CD4-positive, alpha-beta T cell (primary cell): ENCODE measurements at regions not wholly inside any gene's neighbourhood (a gene's known extent, or its start where the extent isn't known, plus 50 kb on each side); places are given as distances from the start of the nearest gene placed in this dataset.

Experiments
- ATAC-seq: fragments of 200-7000 bp; cut with Tn5 transposase; one replicate; pipeline ENCODE4 v1.10.0; 2022; ENCODE audit warnings: mild to moderate bottlenecking; ENCODE audit not compliant: poor library complexity
- CTCF ChIA-PET: fragments of 350-600 bp; sonication (Branson Sonifier 250); formaldehyde crosslinking; loops from one replicate; lab custom pipeline; 2021; ENCODE audit warnings: antibody characterized with exemption, inconsistent platforms; lab: Charles Lee
- POLR2A ChIA-PET: fragments of 350-600 bp; sonication (Branson Sonifier 250); formaldehyde crosslinking; loops from one replicate; lab custom pipeline; 2021; ENCODE audit warnings: antibody characterized with exemption, inconsistent platforms; lab: Charles Lee
- DNase-seq, 14 experiments: peaks; one replicate each; pipeline ENCODE4 v3.0.0-alpha.2; 2013 to 2020; ENCODE audit warnings: mixed read lengths in 2 of 14
- H3K27ac ChIP-seq, 2 donors: one replicate each; pipeline versions ENCODE4 v1.5.1 to v1.7.0; 2013; ENCODE audit warnings: low read length in 2 of 2, low read depth in 1 of 2, mild to moderate bottlenecking in 1 of 2
- H3K27me3 ChIP-seq, 2 experiments: 1 replicate in 1 of 2; 2 replicates in 1 of 2; pipeline versions ENCODE4 v1.6.1 to v1.7.0; 2013; ENCODE audit warnings: low read length in 2 of 2, control low read depth in 1 of 2, mild to moderate bottlenecking in 1 of 2, moderate library complexity in 1 of 2; ENCODE audit not compliant: insufficient read depth in 2 of 2, control insufficient read depth in 1 of 2
- H3K36me3 ChIP-seq: one replicate; pipeline ENCODE4 v1.6.1; 2013; ENCODE audit warnings: low read length, control low read depth; ENCODE audit not compliant: insufficient read depth
- H3K4me1 ChIP-seq: one replicate; pipeline ENCODE4 v1.6.1; 2013; ENCODE audit warnings: low read length, control low read depth; ENCODE audit not compliant: insufficient read depth
- H3K4me3 ChIP-seq: one replicate; pipeline ENCODE4 v1.5.1; 2013; ENCODE audit warnings: mild to moderate bottlenecking, low read length, moderate library complexity
- H3K9me3 ChIP-seq, 2 experiments: 1 replicate in 1 of 2; 2 replicates in 1 of 2; pipeline versions ENCODE4 v1.6.1 to v1.7.0; 2013; ENCODE audit warnings: low read length in 2 of 2, mild to moderate bottlenecking in 2 of 2, control low read depth in 1 of 2, moderate library complexity in 1 of 2; ENCODE audit not compliant: control insufficient read depth in 1 of 2, insufficient read depth in 1 of 2
- H3K27ac Mint-ChIP-seq: one replicate; pipeline ENCODE4 v1.8.0; 2020; ENCODE audit warnings: mixed read lengths
- H3K27me3 Mint-ChIP-seq: one replicate; pipeline ENCODE4 v1.8.0; 2021; ENCODE audit warnings: mixed read lengths
- H3K36me3 Mint-ChIP-seq: one replicate; pipeline ENCODE4 v1.8.0; 2021; ENCODE audit warnings: low read depth, mixed read lengths
- H3K4me1 Mint-ChIP-seq: one replicate; pipeline ENCODE4 v1.8.0; 2021; ENCODE audit warnings: low read depth, mixed read lengths
- H3K4me3 Mint-ChIP-seq: one replicate; pipeline ENCODE4 v1.8.0; 2020; ENCODE audit warnings: mild to moderate bottlenecking, mixed read lengths
- H3K9me3 Mint-ChIP-seq: one replicate; pipeline ENCODE4 v1.8.0; 2020; ENCODE audit warnings: mixed read lengths
- CTCF ChIP-seq: fragments of 200-600 bp; IDR thresholded peaks from one replicate; pipeline ENCODE4 v1.8.0; 2022; ENCODE audit warnings: antibody characterized with exemption, mild to moderate bottlenecking
- intact Hi-C, 2 experiments: fragments of 100-400 bp; cut with DNase I in 1 of 2; cut with micrococcal nuclease in 1 of 2; formaldehyde crosslinking; loops; one replicate each; pipeline versions ENCODE4 v1.15.1 to v1.9.0; 2023 to 2025; cut with DNase I, micrococcal nuclease

DNA sequence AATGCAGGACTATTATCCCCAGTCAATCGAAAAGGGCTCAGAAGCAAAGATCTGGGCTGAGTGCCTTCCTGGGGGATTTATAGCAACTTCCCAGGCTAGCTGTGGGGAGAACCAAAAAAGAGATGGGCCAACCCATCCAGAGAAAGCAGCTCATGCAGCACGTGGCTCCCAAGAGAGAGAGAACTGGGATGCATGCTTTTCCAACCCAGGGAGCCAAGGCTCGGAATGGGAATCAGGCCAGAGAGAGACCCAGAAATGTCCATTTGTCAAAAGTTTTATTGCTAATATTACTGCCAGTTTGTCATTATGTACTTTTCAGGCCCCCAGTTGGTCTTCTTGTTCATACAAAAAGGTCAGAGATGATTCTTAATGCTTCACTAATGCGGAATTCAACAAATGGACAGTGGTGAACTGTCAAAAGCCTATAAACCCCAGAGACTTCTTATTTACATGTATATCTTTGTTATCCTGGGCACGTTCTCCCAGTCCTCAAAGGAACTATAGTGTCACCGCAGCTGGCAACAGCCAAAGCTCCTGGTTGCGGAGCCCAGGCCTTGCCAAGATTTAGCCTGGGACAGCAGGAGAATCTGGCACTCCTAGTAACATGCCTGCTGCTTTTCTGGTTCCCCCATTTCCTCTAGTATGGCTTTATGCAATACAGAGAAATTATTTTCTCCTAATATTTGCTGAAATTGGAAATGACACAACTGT, 139.1 kb upstream of the POU3F2 start:
- Mint-ChIP-seq H3K9me3 (no peaks in the 10 kb centered on the region), H3K36me3 (no peaks in the 10 kb centered on the region), H3K27ac (no peak overlapping the region), H3K27me3 (peaks cover 9% of the 10 kb centered on the region), H3K4me3 (no peak overlapping the region), H3K4me1 (no peaks in the 10 kb centered on the region)
- DNase-seq (no peak), ATAC-seq (no peak)
- H3K27me3 ChIP-seq, result no peaks in the 10 kb centered on the region
- no peak overlapping the region for H3K4me3 ChIP-seq
- no peak for TF ChIP-seq CTCF
- intact Hi-C loops, result no loop called here
- H3K9me3 ChIP-seq, result no peaks in the 10 kb centered on the region
- no peak overlapping the region for H3K27ac ChIP-seq
- no peaks in the 10 kb centered on the region for H3K36me3 ChIP-seq
- no peaks in the 10 kb centered on the region for H3K4me1 ChIP-seq
- CTCF ChIA-PET, result interaction anchor here (0.9 kb wide), 1 partner anchor 9 kb away, joined by 5 read pairs; no protein-coding TSS in a partner anchor
- POLR2A ChIA-PET, result no interaction called here

DNA sequence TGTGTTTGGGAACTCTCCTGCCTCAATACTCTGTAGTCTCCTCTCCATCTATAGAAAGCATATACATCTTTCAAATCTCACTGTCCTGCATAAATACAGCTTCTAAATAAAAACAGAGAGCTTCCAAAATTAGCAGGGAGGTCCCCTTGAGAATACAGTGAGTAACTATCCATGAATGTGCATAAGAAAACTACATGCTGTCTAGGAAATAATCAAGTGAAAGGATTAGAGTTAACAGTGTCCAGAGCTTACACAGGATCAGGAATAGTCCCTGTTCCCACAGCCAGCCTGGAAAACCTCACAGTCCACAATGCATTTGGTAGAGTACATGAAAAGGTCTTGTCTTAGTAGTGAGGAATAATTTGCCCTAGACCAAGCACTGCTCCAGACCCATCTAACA, 123.0 kb upstream of the POU3F2 start:
- no peak for ATAC-seq

DNA sequence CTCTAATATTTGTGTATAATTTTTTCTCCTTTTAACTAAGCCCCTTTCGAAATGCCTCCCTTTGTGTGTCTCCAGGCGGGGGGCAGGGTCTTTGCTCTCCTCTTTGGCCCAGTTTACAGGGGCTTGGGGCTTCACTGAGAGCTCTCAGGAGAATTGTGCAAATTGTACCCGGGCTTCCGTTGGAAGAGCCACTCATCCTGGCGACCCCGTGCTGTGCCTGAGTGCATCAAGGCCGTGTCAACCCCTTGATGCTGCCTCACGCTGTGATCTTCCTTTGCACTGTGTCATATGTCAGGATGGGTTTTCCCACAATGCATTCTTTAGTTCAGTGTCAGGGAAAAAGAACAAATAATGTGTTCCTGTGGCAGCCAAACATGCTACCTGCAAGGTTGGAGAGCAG, 118.0 kb upstream of the POU3F2 start:
- Histone ChIP-seq H3K27ac (no peak overlapping the region), H3K27me3 (peaks cover 0 to 12% of the 10 kb centered on the region in 2 experiments), H3K4me3 (no peak overlapping the region), H3K9me3 (no peaks in the 10 kb centered on the region), H3K4me1 (no peaks in the 10 kb centered on the region), H3K36me3 (no peaks in the 10 kb centered on the region)
- no peak for DNase-seq
- Mint-ChIP-seq H3K27me3 (peaks cover 33% of the 10 kb centered on the region), H3K9me3 (peaks cover 3% of the 10 kb centered on the region), H3K36me3 (no peaks in the 10 kb centered on the region), H3K4me1 (no peaks in the 10 kb centered on the region), H3K27ac (no peak overlapping the region), H3K4me3 (no peak overlapping the region)
- POLR2A ChIA-PET, result no interaction called here
- no peak for TF ChIP-seq CTCF
- CTCF ChIA-PET, result interaction anchor here (1.5 kb wide), 1 partner anchor 9 kb away, joined by 3 read pairs; no protein-coding TSS in a partner anchor
- intact Hi-C loops, result no loop called here
- ATAC-seq, result no peak

More for the DNA sequence above, 123.0 kb upstream of the POU3F2 start:
- peaks cover 9% of the 10 kb centered on the region for H3K27me3 Mint-ChIP-seq
- no peaks in the 10 kb centered on the region for H3K27me3 ChIP-seq
- no peak overlapping the region for H3K4me3 Mint-ChIP-seq
- POLR2A ChIA-PET, result no interaction called here
- H3K27ac Mint-ChIP-seq, result no peak overlapping the region
- CTCF ChIA-PET, result no interaction called here
- DNase-seq, result no peak
- no peak for TF ChIP-seq CTCF
- peaks cover 3% of the 10 kb centered on the region for H3K9me3 Mint-ChIP-seq
- intact Hi-C loops, result no loop called here
- no peaks in the 10 kb centered on the region for H3K9me3 ChIP-seq
- no peaks in the 10 kb centered on the region for H3K4me1 ChIP-seq
- H3K27ac ChIP-seq, result no peak overlapping the region
- H3K36me3 Mint-ChIP-seq, result no peaks in the 10 kb centered on the region
- no peak overlapping the region for H3K4me3 ChIP-seq
- H3K36me3 ChIP-seq, result no peaks in the 10 kb centered on the region
- H3K4me1 Mint-ChIP-seq, result no peaks in the 10 kb centered on the region
